GM12892 (cell line): ENCODE measurements at regions not wholly inside any gene's neighbourhood (a gene's known extent, or its start where the extent isn't known, plus 50 kb on each side); places are given as distances from the start of the nearest gene placed in this dataset.

Experiments
- POLR2A ChIP-seq: IDR thresholded peaks from 2 replicates; pipeline ENCODE4 v1.6.1; 2011; ENCODE audit warnings: low read depth, low read length, control low read depth
- POLR2AphosphoS5 ChIP-seq: IDR thresholded peaks from 2 replicates; pipeline ENCODE4 v1.6.1; 2011; ENCODE audit warnings: low read depth, low read length, control low read depth
- TAF1 ChIP-seq: IDR thresholded peaks from 2 replicates; pipeline ENCODE4 v1.6.1; 2011; ENCODE audit warnings: low read depth, mild to moderate bottlenecking, control low read depth, low read length, borderline replicate concordance

- no peak for TF ChIP-seq TAF1
- TF ChIP-seq POLR2A, result no peak
- no peak for TF ChIP-seq POLR2AphosphoS5
Observed at GRCh38 chr2:107582487-107582886, 244.2 kb upstream of the RGPD4 start.
